ENCODE measurements at regions not wholly inside any gene's neighbourhood (a gene's known extent, or its start where the extent isn't known, plus 50 kb on each side); places are given as distances from the start of the nearest gene placed in this dataset.

- Mint-ChIP-seq H3K9me3 (peaks cover 6% of the 10 kb centered on the region), H3K4me3 (no peak overlapping the region), H3K4me1 (no peaks in the 10 kb centered on the region), H3K27me3 (no peaks in the 10 kb centered on the region), H3K36me3 (ENCODE audit: low read depth) (no peaks in the 10 kb centered on the region), H3K27ac (no peak overlapping the region)
- ATAC-seq (ENCODE audit: low read depth) (no peak), DNase-seq (no peak)
- TF ChIP-seq CTCF (IDR thresholded peaks at IDR 0.05): no peak
- intact Hi-C loops (cut with micrococcal nuclease): no loop called here
- POLR2A ChIA-PET: no interaction called here
- CTCF ChIA-PET: no interaction called here
Observed at GRCh38 chr12:126891789-126892188, 1375.2 kb upstream of the TMEM132C start.

DNA sequence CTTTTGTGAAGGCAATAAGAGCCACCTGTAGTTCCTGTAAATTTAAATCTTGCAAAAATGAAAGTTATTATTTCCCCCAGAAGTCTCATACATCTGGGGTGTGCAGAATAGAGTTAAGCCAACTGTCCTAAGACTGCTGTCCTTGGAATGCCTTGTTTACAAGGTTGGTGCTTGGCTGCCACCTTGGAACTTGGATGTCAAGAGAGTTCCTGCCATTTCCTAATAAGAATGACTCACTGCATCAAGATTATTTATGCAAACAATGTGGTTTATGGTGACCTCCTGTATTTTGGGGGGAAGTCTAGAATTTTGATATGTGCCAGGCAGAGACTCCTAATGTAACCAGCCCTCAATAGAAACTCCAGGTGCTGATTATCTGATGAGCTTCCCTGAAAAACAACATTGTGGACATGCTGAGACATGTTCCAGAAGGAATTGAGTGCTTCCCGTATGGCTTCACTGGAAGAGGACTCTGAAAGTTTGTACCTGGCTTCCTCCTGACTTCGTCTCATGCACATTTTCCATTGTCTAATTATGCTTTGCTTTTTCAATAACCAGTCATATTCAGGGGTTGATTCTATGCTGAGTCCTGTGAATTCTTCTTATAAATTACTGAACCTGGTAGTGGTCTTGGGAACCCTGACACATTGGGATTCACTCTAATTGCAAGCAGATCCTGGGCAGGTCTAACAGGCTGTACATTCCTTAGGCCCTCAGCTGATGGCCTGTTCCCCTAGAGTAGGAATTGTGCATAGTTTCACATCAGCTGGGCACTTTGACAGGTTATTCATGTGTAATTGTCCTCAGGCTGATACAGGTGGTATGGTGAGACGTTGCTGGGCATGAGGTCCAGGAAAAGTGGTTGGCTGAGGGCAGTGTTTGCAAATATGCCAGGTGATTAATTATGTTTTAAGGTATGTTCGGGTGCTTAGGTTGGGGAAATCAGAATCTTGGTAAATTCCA lies 1370.7 kb upstream of the TMEM132C start:
- Mint-ChIP-seq H3K36me3 (ENCODE audit: low read depth) (no peaks in the 10 kb centered on the region), H3K27me3 (no peaks in the 10 kb centered on the region), H3K27ac (no peak overlapping the region), H3K4me1 (no peaks in the 10 kb centered on the region), H3K4me3 (no peak overlapping the region), H3K9me3 (peaks cover 5% of the 10 kb centered on the region)
- TF ChIP-seq CTCF (IDR thresholded peaks at IDR 0.05): no peak
- no peak for ATAC-seq (ENCODE audit: low read depth)
- intact Hi-C loops (cut with micrococcal nuclease): no loop called here
- ChIA-PET POLR2A (no interaction called here), CTCF (no interaction called here)
- DNase-seq: no peak

DNA sequence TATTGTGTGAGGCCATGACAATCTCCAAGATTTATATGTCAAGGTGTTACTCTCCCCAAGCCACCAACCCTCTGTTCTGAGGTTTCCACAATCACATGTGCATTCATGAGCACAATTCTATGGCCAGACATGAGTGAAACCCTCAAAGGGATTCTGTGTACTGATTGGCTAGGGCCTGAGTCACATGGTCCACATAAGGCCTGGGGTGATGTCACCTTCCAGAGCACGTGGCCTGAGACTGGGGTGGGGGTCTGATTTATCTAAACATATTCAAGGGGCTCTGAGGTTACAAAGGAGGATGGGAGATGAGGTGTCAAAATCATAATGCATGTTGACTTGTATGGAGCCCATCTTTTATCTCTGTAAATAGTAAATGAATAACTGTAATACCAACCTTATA lies 1369.9 kb upstream of the TMEM132C start:
- ChIA-PET POLR2A (no interaction called here), CTCF (no interaction called here)
- H3K27me3 Mint-ChIP-seq: no peaks in the 10 kb centered on the region
- H3K27ac Mint-ChIP-seq: no peak overlapping the region
- no peaks in the 10 kb centered on the region for H3K36me3 Mint-ChIP-seq (ENCODE audit: low read depth)
- no peak for ATAC-seq (ENCODE audit: low read depth)
- H3K4me3 Mint-ChIP-seq: no peak overlapping the region
- no peaks in the 10 kb centered on the region for H3K9me3 Mint-ChIP-seq
- no peak for TF ChIP-seq CTCF (IDR thresholded peaks at IDR 0.05)
- intact Hi-C loops (cut with micrococcal nuclease): no loop called here
- DNase-seq: no peak
- H3K4me1 Mint-ChIP-seq: no peaks in the 10 kb centered on the region

- H3K27me3 Mint-ChIP-seq: no peaks in the 10 kb centered on the region
- H3K9me3 Mint-ChIP-seq: no peaks in the 10 kb centered on the region
- no peak for TF ChIP-seq CTCF (IDR thresholded peaks at IDR 0.05)
- H3K4me3 Mint-ChIP-seq: no peak overlapping the region
- H3K27ac Mint-ChIP-seq: no peak overlapping the region
- ChIA-PET CTCF (no interaction called here), POLR2A (no interaction called here)
- ATAC-seq (ENCODE audit: low read depth) (no peak), DNase-seq (no peak)
- intact Hi-C loops (cut with micrococcal nuclease): no loop called here
- no peaks in the 10 kb centered on the region for H3K4me1 Mint-ChIP-seq
- no peaks in the 10 kb centered on the region for H3K36me3 Mint-ChIP-seq (ENCODE audit: low read depth)
Observed at GRCh38 chr12:126897778-126898177, 1369.2 kb upstream of the TMEM132C start.

DNA sequence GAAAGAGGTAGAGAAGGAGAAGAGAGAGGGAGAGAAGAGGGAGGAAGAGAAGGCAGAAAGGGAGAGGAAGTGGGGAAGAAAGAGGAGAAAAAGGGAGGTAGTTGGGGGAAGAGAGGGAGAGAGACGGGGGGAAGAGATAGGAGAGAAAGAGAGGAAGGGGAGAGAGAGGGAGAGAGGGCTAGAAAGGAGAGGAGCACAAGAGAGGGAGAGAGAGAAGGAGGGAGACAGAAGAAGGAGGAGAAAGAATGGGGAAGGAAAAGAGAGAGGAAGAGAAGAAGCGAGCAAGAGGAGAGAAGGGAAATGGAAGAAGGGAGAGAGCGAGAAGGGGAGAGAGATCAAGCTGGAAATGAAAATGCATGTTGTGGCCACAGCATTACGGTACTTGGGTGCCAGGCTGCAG lies 1368.4 kb upstream of the TMEM132C start:
- CTCF ChIA-PET: no interaction called here
- no peak for TF ChIP-seq CTCF (IDR thresholded peaks at IDR 0.05)
- Mint-ChIP-seq H3K27ac (no peak overlapping the region), H3K36me3 (ENCODE audit: low read depth) (no peaks in the 10 kb centered on the region), H3K4me3 (no peak overlapping the region), H3K9me3 (no peaks in the 10 kb centered on the region), H3K27me3 (no peaks in the 10 kb centered on the region), H3K4me1 (no peaks in the 10 kb centered on the region)
- DNase-seq (no peak), ATAC-seq (ENCODE audit: low read depth) (no peak)
- POLR2A ChIA-PET: no interaction called here
- intact Hi-C loops (cut with micrococcal nuclease): no loop called here

All from activated B cell treated with CpG ODN at 0.5 μM for 24 hours (primary cell).